ENCODE measurements at regions not wholly inside any gene's neighbourhood (a gene's known extent, or its start where the extent isn't known, plus 50 kb on each side); places are given as distances from the start of the nearest gene placed in this dataset.

DNA sequence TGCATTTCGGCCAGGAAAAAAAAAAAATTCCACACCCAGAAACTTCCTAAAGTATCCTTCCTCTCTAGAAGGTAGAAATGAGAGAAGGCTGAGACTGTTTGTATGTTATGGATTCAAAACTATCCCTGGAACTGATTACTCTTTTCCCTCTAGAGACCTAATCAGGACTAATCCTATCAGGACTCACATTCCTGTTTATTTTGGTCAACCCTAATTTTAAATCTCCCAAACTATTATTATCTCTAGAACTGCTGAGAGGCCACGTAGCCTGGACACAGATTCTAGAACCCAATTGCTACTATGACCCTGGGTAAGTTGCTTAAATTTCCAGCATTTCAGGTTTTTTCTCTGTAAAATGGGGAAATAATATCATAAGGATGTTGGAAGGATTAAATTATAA, 346.8 kb upstream of the MEOX2 start:
- DNase-seq (ENCODE audit: extremely low spot score, insufficient read length, low read depth), result no peak
- FAIRE-seq, result no peak

DNA sequence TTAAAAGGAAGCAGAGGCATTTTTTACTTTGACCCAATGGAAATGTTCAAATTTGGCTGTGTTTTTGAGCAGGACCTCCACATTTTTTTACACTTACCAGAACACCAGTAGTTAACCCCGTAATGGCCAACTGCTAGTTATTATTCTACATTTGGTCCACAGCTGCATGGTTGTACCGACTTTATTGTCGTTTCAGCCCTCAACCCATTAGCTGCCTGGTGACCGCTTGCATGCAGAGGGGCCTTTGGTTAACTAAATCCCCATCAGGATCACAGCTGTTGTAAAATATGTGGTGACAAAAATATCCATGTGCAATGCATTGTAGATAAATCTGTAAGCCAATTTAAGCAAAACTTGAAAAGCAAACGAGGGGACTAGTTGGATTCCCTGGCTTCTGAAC, 342.2 kb upstream of the MEOX2 start:
- no peak for DNase-seq (ENCODE audit: extremely low spot score, insufficient read length, low read depth)
- FAIRE-seq, result no peak

DNA sequence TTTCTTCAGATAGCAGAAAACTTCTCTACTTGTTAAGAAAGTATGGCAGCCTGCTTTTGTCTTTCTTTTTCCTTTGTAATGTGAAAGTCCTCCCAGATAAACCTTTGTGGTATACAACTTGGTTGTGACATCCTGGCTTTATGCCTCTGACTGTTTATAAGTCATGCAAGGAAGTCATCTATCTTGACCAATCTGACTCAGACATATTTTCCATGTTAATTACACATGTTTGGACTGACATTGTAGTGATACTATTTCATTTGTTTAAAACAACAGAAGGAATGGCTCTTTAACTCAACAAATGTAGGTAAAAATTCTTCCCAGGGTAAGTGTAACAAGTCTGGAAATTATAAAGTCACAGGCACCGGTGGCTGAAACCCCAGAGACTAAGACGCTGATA, 341.6 kb upstream of the MEOX2 start:
- DNase-seq (ENCODE audit: extremely low spot score, insufficient read length, low read depth), result no peak
- no peak for FAIRE-seq

DNA sequence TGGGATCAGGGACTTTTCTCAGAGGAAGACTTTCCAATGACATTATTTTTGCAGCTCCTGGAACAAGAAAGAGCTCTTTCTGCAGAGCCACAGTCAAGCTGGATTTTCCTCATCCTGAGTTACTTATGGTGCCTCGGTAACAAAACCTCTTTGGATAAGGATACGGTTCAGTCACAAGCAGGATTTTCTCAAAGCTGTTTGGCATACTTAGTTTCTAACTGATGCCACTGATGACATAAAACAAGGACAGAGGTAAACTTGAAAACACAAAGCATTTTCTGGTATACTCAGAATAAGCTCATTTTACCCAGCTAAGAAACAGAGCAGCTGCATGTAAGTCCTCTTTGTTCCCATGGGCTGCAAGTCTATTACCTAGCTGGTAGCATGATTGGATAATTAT, 340.9 kb upstream of the MEOX2 start:
- FAIRE-seq (no peak), DNase-seq (ENCODE audit: extremely low spot score, insufficient read length, low read depth) (no peak)

DNA sequence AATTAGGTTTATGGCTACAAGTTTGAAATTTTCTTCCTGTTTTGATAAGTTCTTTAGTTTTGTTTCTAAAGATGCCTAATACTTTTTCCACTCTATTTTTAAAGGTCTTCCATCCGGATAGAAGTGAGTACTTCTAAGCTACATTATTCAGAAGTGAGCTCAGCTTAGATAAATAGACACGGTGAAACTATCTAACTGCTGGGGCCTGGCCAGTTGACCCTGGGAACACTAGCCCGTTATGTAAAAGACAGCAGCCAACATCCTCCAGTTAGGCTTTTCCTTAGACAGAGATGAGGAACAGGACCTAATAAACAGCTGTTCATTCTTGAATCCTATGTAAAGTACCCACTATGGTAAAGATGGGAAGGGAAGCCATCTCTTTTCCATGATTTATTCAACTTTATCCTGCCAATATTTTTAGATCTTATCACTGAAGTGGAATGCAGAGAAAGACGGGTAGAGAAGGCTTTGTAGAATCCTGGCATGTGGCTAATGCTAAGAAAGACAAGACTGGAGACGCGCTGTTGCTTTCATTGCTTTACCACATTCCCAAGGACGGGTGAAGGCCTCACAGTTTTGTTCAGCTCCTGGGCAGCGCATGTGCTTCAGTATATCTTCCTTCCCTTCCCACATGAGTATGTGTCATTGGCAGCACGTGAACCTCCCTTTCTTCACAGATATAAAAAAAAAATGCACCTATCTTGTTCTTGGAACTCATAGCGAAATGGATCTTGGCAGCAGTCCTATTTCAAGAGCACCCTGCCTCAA, 340.0 kb upstream of the MEOX2 start:
- FAIRE-seq, result no peak
- DNase-seq (ENCODE audit: extremely low spot score, insufficient read length, low read depth), result no peak

DNA sequence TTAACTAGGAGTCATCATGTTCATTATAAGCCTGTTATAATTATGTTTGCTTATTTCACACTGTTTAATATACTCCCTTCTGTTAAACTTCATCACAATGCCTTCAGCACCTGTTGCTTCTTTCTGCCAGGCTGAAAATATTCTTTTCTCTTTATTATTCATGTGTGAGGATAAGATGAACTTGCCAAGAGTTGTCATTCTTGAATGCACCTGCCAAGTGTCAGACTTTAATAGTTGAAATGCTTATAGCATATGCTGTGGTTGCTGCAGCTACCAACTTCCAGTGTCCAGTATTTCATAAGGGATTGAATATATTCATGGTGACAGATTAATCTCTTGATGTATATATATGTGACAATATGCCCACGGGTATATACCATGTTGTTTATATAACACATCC, 339.2 kb upstream of the MEOX2 start:
- no peak for FAIRE-seq
- DNase-seq (ENCODE audit: extremely low spot score, insufficient read length, low read depth), result no peak

DNA sequence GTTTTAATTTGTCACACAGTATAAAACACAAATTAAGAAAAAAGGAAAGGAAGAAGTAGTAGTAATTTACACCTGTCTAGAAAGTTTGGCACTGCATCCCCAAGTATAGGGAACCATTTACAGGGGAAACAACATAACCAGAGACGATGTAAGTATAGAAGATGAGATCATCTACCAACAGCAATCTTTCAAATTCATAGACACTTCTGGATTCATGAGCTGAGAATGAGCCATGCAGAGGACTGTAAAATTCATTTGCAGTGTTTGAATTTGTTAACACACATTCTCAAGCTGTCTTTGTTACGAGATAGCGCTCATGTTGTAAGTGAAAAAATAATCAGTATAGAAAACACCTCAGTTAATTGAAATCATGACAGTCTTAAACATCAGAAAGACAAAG, 337.0 kb upstream of the MEOX2 start:
- FAIRE-seq (no peak), DNase-seq (ENCODE audit: extremely low spot score, insufficient read length, low read depth) (no peak)

DNA sequence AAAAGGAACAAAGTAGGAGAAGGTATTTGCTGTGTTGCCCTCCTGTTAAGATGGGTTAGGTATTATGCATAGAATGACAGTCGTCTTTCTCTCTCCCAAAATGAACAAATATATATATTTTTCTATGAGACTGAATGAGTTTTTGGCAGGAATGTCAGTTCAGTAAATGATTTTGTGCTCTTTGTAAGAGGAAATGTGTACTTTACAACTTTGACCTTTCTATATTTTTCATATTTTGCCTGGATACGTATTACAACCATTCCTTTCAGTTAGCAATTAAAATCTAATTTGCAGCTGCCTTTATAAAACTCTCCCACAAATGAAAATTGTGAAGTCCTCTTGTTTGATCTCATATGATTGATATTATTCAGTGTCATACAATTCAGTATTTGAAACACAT, 336.6 kb upstream of the MEOX2 start:
- no peak for FAIRE-seq
- no peak for DNase-seq (ENCODE audit: extremely low spot score, insufficient read length, low read depth)

DNA sequence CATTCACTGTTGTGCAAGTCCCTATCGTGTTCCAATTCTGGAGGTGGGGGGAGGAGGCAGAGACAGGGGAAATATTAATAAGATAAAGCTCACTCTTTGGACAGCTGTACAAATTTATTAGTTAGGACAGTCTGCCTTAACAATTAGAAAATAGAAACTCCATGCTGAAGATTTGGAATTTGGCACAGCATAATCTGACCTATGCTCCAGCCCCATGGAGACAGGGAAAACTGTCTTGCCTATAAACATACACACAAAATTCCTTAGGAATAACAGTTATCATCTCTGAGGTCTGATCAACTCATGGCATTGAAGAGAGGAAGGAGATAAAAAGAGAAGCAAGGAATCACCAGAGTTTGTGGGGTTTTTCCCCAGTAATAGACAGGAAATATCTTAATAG, 335.4 kb upstream of the MEOX2 start:
- DNase-seq (ENCODE audit: extremely low spot score, insufficient read length, low read depth), result no peak

DNA sequence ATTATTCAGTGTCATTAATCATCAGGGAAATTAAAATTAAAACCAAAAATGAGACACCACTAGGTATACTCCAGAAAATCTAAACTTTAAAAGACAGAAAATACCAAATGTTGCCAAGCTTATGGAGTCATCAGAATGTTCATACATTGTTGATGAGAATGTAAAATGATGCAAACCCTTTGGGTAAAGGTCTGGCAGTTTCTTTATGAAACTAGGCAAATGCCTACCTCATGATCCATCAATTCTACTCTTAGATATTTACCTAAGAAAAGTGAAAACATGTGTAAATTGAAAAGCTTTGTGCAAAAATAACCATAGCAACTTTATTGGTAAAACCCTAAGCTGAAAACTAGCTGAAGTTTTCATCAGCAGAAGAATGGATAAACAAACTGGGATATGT, 329.5 kb upstream of the MEOX2 start:
- no peak for FAIRE-seq
- no peak for DNase-seq (ENCODE audit: extremely low spot score, insufficient read length, low read depth)

More for the DNA sequence above, 335.4 kb upstream of the MEOX2 start:
- no peak for FAIRE-seq

DNA sequence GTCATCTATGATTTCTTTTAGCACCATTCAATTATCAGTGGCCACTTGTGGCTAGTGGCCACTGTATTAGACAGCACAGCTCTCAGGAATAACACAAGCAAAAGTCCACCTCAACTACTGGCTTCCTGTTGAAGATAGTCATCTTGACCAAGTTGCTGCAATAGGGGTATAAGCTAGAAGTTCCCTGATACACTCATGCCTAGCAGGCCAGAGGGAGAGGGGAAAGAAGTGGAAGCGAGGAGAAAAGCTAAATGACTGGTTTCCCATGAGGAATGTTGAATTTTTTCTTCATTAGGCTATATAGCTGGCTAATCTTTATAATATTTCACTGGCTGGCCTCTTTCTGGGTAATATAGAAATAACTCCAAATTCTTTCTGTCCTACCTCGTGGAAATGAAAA, 327.5 kb upstream of the MEOX2 start:
- DNase-seq (ENCODE audit: extremely low spot score, insufficient read length, low read depth) (no peak), FAIRE-seq (no peak)

DNA sequence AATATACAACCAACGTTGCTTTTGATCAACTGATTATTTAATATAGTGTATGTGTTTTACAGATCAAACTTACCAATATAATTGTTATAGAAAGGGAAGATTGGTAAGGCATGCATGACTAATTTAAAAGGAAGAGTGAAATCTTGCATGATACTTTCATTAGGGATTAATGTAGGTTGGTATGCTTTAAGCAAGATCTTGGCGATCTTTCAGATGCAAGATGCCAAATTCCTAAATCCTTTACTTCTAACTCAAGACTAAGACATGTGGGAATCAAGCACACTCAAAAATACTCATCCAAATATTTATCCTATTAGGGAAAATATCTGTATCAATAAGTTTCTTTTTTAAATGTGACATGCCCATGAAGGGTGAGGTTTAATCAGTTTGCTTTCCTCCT, 321.4 kb upstream of the MEOX2 start:
- FAIRE-seq (no peak), DNase-seq (ENCODE audit: extremely low spot score, insufficient read length, low read depth) (no peak)

DNA sequence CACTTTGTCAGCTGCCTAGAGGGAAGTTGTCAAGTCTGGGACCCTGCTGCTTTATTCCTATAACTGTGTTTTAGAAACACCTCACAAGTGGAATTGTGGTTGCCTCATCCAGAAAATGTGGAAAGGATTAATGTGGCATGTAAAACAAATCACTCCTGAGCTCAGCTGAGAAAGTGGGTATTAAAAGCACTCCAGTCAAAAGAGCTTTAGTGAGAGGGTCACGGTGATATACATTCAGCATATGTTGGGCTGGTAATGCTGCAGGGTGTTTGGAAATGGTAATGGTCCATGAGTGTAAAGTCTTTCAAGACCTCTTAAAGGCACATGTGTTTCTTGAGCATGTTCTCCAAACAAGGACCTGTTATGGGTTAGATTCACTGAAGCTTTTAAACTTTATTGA, 318.2 kb upstream of the MEOX2 start:
- no peak for DNase-seq (ENCODE audit: extremely low spot score, insufficient read length, low read depth)
- no peak for FAIRE-seq

DNA sequence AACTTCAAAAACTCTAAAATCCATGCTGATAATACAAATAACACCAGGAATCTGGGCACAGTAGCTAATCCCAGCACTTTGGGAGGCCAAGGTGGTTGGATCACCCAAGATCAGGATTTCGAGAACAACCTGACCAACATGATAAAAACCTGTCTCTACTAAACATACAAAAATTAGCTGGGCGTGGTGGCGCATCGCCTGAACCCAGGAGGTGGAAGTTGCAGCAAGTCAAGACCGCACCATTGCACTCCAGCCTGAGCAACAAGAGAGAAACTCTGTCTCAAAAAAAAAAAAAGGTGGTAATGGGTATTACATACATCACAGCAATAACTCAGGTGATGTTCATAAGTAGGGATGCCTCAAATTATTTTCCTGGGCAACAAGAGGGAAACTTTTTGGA, 315.0 kb upstream of the MEOX2 start:
- DNase-seq (ENCODE audit: extremely low spot score, insufficient read length, low read depth) (no peak), FAIRE-seq (no peak)

DNA sequence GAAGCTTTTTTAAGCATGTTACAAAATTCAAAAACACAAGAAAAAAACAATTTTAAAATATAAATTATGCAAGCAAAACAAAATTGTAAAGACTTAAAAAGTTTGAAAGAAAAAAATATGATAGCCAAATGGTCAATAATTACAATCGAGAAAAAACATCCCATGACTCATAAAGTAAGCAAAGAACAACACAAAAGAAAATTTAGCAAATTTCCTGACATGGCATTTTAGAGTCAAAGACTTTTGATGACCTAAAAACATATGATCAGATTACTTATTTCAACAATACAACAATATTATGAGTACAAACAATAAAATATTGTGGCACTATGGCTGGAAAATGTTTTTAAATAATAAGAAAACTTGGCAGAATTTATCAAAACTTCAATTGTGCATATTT, 312.1 kb upstream of the MEOX2 start:
- FAIRE-seq, result no peak
- DNase-seq (ENCODE audit: extremely low spot score, insufficient read length, low read depth), result no peak

DNA sequence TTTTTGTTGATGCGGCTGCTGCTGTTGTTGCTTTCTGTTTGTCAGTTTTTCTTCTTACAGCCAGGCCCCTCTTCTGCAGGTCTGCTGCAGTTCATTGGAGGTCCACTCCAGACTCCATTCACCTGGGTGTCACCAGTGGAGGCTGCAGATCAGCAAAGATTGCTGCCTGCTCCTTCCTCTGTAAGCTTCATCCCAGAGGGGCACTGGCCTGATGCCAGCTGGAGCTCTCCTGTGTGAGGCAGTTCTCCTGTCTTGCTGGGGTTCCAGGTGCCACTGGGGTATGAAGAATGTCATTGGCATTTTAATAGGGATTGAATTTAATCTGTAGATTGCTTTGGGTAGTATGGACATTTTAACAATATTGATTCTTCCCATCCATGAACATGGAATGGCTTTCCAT, 308.5 kb upstream of the MEOX2 start:
- FAIRE-seq (no peak), DNase-seq (ENCODE audit: extremely low spot score, insufficient read length, low read depth) (no peak)

DNA sequence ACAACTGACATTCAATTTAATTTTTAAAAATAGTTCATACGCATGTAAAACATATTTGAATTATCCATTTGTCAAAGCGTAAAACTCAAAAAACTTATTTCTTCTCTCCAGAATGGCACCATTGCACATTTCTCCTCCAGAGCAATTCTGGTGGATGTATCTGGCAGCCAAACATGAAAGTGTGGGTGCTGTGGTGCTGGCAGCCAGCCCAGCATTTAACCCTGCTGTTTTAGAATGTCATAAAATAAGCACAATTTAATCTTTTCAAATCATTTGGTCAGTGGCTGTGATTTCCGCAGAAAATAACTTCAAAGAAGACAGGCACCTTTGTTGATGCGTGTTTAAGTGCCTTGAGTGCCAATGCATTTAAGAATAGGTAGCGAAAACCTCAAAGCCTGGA, 302.7 kb upstream of the MEOX2 start:
- FAIRE-seq (no peak), DNase-seq (ENCODE audit: extremely low spot score, insufficient read length, low read depth) (no peak)

DNA sequence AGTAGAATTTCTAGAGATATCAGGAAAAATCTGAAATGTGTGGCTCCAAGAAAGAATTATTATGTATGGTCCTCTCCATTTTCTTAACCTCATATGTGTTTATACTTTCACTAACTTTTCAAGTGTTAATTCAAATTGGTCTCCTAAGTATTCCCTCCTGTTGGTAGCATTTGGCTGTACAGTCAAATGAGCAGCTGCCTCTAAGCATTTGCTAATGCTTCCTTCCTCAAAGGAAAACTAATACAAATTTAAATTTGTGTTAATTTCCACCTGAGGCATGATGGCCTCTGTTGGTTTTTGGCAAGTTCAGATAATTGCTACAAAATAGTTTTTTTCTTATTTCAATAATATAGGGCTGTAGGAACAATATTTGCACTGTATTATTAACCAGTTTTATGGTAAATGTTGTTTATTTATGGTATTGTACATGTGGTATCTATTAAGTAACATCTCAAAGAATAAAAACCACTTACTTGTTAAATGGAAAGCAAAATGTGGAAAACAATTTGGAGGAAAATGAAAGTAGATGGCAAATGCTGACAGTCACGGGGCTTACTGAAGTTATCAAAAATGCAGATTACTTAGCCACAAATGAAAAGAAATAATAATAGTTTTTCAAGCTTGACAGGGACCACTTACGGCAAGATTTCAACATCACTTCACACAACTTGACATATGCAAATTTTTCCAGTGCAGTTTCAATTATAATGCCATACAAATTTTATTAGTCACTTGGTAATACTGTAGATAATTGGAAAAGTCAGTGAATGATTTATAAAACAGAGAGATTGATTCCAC, 299.3 kb upstream of the MEOX2 start:
- FAIRE-seq (no peak), DNase-seq (ENCODE audit: extremely low spot score, insufficient read length, low read depth) (no peak)

DNA sequence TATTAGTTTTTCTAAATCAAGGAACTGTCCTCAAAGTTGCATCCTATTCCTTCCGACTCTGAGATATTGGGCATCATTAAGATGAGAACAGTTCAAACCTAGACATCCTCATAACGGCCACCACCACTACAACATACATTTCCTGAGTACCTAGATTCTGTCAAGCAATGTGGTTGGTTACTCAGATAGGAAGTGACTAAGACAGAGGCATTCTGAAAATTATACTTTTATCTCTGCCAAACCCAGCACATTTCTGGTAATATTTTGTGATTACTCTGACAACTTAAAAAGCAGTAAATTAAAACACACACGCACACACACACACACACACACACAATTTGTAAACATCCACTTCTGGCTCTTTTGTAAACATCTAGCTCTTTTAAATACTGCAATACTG, 291.2 kb upstream of the MEOX2 start:
- DNase-seq (ENCODE audit: extremely low spot score, insufficient read length, low read depth), result no peak
- no peak for FAIRE-seq

DNA sequence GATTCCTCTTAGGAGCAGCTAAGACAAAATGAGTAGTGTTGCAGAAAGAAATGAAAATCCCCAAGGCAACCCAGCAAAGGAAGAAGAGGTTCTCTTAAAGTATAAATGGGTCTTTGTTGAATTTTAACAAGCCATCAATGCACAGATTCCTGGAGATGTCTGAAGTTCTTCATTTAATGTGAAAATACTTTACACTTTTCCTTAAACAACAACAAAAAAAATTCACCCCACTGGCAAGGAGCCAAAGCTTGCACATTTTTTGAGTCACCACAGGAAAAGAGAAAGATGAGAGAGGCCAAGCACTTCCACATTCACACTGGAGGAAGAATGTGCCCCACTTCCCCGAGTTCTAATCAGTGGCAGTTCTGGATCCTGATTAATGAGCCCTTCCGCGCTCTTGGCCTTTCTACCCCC, 286.4 kb upstream of the MEOX2 start:
- FAIRE-seq, result no peak

DNA sequence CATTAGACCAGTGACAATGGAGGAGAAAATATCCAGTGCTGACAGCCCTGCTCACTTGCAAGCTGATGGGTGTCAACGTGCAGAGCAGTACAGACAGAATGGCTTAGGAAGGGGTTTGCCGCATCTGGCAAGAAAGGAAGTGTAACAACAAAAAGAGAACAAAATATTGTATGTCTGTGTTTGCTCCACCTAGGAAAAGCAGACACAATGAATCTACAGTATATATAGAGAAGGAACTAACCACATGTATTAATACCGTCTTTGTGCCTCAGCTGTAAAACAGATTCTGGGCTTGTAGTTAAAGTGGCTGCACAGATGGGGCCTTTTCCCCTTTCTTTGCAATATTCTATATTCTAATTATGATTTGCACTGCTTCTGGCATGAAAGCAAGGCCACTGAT, 281.1 kb upstream of the MEOX2 start:
- DNase-seq (ENCODE audit: extremely low spot score, insufficient read length, low read depth) (no peak), FAIRE-seq (no peak)

More for the DNA sequence above, 286.4 kb upstream of the MEOX2 start:
- DNase-seq (ENCODE audit: extremely low spot score, insufficient read length, low read depth), result no peak

DNA sequence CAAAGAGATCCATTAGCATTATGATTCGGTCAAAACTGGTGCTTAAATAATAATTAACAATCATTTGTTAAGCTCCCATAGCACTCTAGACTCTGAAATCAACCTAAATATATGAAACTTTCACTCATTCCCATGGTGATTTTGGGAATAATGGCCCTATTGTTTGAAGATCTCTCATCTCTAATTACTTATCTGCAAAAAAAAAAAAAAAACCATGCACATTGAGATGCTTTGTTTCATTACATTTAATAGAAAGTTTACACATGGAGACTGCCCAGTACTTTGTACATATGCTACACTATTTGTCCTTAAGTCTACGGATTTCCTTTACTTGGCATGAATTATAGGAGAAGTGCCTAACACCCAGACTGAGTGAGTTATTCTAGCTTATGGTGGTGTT, 280.6 kb upstream of the MEOX2 start:
- DNase-seq (ENCODE audit: extremely low spot score, insufficient read length, low read depth), result no peak
- no peak for FAIRE-seq
